PFSK-1 (cell line): ENCODE measurements at regions not wholly inside any gene's neighbourhood (a gene's known extent, or its start where the extent isn't known, plus 50 kb on each side); places are given as distances from the start of the nearest gene placed in this dataset.

ENCODE experiments used
- FOXP2 ChIP-seq: optimal IDR thresholded peaks from 2 replicates; pipeline ENCODE3; 2011; ENCODE audit warnings: borderline replicate concordance, control low read depth, inconsistent platforms; ENCODE audit not compliant: insufficient read depth; ENCODE audit errors: extremely low read length, extremely low read depth
- POLR2AphosphoS5 ChIP-seq: IDR thresholded peaks from 2 replicates; pipeline ENCODE4 v1.6.1; 2012; ENCODE audit warnings: low read depth, mild to moderate bottlenecking, control low read depth, low read length, moderate library complexity
- SIN3A ChIP-seq: IDR thresholded peaks from 2 replicates; pipeline ENCODE4 v1.6.1; 2012; ENCODE audit warnings: mild to moderate bottlenecking, low read length, moderate library complexity, borderline replicate concordance; ENCODE audit not compliant: insufficient read depth
- TAF1 ChIP-seq: IDR thresholded peaks from 2 replicates; pipeline ENCODE4 v1.6.1; 2012; ENCODE audit warnings: low read length, control low read depth, borderline replicate concordance; ENCODE audit not compliant: insufficient read depth
- TF ChIP-seq, protein P1 (sequence below), 2 experiments: IDR thresholded peaks; 2 replicates each; pipeline versions ENCODE4 v1.6.1 to v1.8.0; 2011 to 2012; ENCODE audit warnings: low read depth in 2 of 2, low read length in 2 of 2, control low read depth in 1 of 2, inconsistent platforms in 1 of 2, mild to moderate bottlenecking in 1 of 2, moderate library complexity in 1 of 2; ENCODE audit not compliant: insufficient read depth in 1 of 2

- TF ChIP-seq, protein P1, sequence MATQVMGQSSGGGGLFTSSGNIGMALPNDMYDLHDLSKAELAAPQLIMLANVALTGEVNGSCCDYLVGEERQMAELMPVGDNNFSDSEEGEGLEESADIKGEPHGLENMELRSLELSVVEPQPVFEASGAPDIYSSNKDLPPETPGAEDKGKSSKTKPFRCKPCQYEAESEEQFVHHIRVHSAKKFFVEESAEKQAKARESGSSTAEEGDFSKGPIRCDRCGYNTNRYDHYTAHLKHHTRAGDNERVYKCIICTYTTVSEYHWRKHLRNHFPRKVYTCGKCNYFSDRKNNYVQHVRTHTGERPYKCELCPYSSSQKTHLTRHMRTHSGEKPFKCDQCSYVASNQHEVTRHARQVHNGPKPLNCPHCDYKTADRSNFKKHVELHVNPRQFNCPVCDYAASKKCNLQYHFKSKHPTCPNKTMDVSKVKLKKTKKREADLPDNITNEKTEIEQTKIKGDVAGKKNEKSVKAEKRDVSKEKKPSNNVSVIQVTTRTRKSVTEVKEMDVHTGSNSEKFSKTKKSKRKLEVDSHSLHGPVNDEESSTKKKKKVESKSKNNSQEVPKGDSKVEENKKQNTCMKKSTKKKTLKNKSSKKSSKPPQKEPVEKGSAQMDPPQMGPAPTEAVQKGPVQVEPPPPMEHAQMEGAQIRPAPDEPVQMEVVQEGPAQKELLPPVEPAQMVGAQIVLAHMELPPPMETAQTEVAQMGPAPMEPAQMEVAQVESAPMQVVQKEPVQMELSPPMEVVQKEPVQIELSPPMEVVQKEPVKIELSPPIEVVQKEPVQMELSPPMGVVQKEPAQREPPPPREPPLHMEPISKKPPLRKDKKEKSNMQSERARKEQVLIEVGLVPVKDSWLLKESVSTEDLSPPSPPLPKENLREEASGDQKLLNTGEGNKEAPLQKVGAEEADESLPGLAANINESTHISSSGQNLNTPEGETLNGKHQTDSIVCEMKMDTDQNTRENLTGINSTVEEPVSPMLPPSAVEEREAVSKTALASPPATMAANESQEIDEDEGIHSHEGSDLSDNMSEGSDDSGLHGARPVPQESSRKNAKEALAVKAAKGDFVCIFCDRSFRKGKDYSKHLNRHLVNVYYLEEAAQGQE (IDR thresholded peaks at IDR 0.05; ENCODE audit: insufficient read depth in 1 of 2, low read depth in 2 of 2, low read length in 2 of 2) = no peak
- no peak for TF ChIP-seq POLR2AphosphoS5
- no peak for TF ChIP-seq SIN3A
- TF ChIP-seq FOXP2 = no peak
- TF ChIP-seq TAF1 = no peak
These were observed 219.3 kb upstream of the PRICKLE2 start for GRCh38 chr3:64444490-64445108.

DNA sequence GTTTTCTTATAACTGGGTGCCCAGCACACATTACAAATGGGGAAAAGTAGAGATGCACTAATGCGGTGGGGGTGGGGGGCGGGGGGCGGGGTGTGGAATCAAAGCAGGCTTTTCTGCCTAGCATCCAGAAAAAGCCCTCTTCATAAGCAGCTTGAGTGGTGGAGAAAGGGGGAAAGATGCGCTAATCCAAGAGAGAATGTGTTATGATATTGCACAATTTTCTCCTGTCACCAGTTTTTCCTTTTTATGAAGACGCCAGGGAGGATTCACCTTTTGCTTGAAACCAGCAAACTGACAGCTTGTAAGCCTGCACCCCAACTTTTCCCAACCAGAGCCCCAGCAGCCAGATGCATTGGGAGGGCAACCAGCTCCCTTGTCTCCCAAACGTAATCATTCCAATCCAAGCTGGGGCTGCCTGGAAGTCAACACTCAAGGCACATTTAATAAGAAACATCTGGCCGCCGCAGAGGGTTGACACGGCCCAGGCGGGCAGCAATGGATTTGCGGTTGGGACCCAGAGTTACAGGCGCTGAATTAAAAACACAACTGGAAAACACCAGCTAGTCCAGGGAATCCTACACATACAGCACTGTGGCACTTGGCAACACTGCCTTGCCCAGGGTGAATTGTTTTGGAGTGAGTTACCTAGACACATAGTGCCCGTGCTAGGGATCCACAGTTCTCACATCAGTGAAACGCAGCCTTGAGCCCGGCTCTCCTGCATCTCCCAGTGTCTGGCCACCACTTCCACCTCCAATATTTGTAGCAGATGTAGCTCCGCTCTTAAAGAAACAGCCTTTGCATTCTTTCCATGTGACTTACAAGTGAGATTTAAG is 218.5 kb upstream of the PRICKLE2 start:
- TF ChIP-seq POLR2AphosphoS5 (no peak), TAF1 (no peak), SIN3A (no peak), FOXP2 (no peak)
- TF ChIP-seq, protein P1 (IDR thresholded peaks at IDR 0.05; ENCODE audit: insufficient read depth in 1 of 2, low read depth in 2 of 2, low read length in 2 of 2) = no peak

DNA sequence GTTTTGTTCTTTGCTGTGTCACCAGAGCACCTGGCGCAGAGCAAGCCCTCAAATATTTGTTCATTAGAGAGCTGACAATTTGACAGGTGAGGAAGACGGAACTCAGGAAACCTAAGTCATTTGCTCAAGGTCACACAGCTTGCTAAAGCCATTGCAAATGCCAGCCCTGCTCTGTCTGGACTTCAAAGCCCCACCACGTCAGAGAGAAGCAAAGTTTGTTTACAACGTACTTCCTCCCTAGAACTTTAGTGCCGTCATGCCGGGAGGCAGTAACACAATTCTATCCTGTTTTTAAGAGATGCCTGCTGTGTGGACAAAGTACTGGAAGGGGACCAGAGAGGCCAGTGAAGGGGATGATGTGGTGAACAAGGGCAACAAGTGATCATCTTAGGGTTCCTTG is 216.6 kb upstream of the PRICKLE2 start:
- TF ChIP-seq, protein P1 (IDR thresholded peaks at IDR 0.05; ENCODE audit: insufficient read depth in 1 of 2, low read depth in 2 of 2, low read length in 2 of 2) = no peak
- TF ChIP-seq FOXP2 (no peak), POLR2AphosphoS5 (no peak), SIN3A (no peak), TAF1 (no peak)

GRCh38 chr3:64440498-64440897 is 215.2 kb upstream of the PRICKLE2 start:
- TF ChIP-seq FOXP2 (no peak), POLR2AphosphoS5 (no peak), SIN3A (no peak), TAF1 (no peak)
- TF ChIP-seq, protein P1 (IDR thresholded peaks at IDR 0.05; ENCODE audit: insufficient read depth in 1 of 2, low read depth in 2 of 2, low read length in 2 of 2) = no peak
